ENCODE measurements at regions not wholly inside any gene's neighbourhood (a gene's known extent, or its start where the extent isn't known, plus 50 kb on each side); places are given as distances from the start of the nearest gene placed in this dataset.
A peak's percentile ranks its signal among the peaks of the same experiment; 100 is the strongest.

GRCh38 chr18:44536046-44536445 lies 144.6 kb upstream of the SETBP1 start:
- ATAC-seq, result peak; percentile 72
- TF ChIP-seq, protein P1, sequence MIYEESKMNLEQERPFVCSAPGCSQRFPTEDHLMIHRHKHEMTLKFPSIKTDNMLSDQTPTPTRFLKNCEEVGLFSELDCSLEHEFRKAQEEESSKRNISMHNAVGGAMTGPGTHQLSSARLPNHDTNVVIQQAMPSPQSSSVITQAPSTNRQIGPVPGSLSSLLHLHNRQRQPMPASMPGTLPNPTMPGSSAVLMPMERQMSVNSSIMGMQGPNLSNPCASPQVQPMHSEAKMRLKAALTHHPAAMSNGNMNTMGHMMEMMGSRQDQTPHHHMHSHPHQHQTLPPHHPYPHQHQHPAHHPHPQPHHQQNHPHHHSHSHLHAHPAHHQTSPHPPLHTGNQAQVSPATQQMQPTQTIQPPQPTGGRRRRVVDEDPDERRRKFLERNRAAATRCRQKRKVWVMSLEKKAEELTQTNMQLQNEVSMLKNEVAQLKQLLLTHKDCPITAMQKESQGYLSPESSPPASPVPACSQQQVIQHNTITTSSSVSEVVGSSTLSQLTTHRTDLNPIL (CRISPR knock-in tag; IDR thresholded peaks at IDR 0.05; ENCODE audit: low read depth), result no peak
- no peak for TF ChIP-seq ZNF565 (CRISPR knock-in tag; conservative IDR thresholded peaks at IDR 0.05; ENCODE audit: low read depth)
- TF ChIP-seq, protein P2, sequence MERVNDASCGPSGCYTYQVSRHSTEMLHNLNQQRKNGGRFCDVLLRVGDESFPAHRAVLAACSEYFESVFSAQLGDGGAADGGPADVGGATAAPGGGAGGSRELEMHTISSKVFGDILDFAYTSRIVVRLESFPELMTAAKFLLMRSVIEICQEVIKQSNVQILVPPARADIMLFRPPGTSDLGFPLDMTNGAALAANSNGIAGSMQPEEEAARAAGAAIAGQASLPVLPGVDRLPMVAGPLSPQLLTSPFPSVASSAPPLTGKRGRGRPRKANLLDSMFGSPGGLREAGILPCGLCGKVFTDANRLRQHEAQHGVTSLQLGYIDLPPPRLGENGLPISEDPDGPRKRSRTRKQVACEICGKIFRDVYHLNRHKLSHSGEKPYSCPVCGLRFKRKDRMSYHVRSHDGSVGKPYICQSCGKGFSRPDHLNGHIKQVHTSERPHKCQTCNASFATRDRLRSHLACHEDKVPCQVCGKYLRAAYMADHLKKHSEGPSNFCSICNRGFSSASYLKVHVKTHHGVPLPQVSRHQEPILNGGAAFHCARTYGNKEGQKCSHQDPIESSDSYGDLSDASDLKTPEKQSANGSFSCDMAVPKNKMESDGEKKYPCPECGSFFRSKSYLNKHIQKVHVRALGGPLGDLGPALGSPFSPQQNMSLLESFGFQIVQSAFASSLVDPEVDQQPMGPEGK (CRISPR knock-in tag; IDR thresholded peaks at IDR 0.05; ENCODE audit: borderline replicate concordance), result no peak
- no peak for TF ChIP-seq RARB (CRISPR knock-in tag; IDR thresholded peaks at IDR 0.05)

- TF ChIP-seq ZC3H10 (CRISPR knock-in tag; IDR thresholded peaks at IDR 0.05) (no peak), CSDC2 (CRISPR knock-in tag; IDR thresholded peaks at IDR 0.05) (no peak), GLIS3 (CRISPR knock-in tag; IDR thresholded peaks at IDR 0.05) (no peak), BACH2 (CRISPR knock-in tag; IDR thresholded peaks at IDR 0.05; ENCODE audit: borderline replicate concordance) (no peak), ZNF70 (CRISPR knock-in tag; IDR thresholded peaks at IDR 0.05) (no peak), ZNF8 (CRISPR knock-in tag; IDR thresholded peaks at IDR 0.05) (no peak), POU6F1 (CRISPR knock-in tag; IDR thresholded peaks at IDR 0.05; ENCODE audit: borderline replicate concordance, low read depth) (no peak), TCF4 (CRISPR knock-in tag; IDR thresholded peaks at IDR 0.05; ENCODE audit: borderline replicate concordance) (no peak)
- TF ChIP-seq, protein P3, sequence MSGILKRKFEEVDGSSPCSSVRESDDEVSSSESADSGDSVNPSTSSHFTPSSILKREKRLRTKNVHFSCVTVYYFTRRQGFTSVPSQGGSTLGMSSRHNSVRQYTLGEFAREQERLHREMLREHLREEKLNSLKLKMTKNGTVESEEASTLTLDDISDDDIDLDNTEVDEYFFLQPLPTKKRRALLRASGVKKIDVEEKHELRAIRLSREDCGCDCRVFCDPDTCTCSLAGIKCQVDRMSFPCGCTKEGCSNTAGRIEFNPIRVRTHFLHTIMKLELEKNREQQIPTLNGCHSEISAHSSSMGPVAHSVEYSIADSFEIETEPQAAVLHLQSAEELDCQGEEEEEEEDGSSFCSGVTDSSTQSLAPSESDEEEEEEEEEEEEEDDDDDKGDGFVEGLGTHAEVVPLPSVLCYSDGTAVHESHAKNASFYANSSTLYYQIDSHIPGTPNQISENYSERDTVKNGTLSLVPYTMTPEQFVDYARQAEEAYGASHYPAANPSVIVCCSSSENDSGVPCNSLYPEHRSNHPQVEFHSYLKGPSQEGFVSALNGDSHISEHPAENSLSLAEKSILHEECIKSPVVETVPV (CRISPR knock-in tag; IDR thresholded peaks at IDR 0.05), result no peak
- TF ChIP-seq, protein P4, sequence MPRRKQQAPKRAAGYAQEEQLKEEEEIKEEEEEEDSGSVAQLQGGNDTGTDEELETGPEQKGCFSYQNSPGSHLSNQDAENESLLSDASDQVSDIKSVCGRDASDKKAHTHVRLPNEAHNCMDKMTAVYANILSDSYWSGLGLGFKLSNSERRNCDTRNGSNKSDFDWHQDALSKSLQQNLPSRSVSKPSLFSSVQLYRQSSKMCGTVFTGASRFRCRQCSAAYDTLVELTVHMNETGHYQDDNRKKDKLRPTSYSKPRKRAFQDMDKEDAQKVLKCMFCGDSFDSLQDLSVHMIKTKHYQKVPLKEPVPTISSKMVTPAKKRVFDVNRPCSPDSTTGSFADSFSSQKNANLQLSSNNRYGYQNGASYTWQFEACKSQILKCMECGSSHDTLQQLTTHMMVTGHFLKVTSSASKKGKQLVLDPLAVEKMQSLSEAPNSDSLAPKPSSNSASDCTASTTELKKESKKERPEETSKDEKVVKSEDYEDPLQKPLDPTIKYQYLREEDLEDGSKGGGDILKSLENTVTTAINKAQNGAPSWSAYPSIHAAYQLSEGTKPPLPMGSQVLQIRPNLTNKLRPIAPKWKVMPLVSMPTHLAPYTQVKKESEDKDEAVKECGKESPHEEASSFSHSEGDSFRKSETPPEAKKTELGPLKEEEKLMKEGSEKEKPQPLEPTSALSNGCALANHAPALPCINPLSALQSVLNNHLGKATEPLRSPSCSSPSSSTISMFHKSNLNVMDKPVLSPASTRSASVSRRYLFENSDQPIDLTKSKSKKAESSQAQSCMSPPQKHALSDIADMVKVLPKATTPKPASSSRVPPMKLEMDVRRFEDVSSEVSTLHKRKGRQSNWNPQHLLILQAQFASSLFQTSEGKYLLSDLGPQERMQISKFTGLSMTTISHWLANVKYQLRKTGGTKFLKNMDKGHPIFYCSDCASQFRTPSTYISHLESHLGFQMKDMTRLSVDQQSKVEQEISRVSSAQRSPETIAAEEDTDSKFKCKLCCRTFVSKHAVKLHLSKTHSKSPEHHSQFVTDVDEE (CRISPR knock-in tag; IDR thresholded peaks at IDR 0.05), result no peak
- ATAC-seq, result peak; percentile 40
Measured at GRCh38 chr18:44536619-44537018, 144.1 kb upstream of the SETBP1 start.

- TF ChIP-seq ISL1 (CRISPR knock-in tag; IDR thresholded peaks at IDR 0.05) (no peak), TOX (CRISPR knock-in tag; IDR thresholded peaks at IDR 0.05; ENCODE audit: borderline replicate concordance) (no peak), RARB (CRISPR knock-in tag; IDR thresholded peaks at IDR 0.05) (no peak), BACH2 (CRISPR knock-in tag; IDR thresholded peaks at IDR 0.05; ENCODE audit: borderline replicate concordance) (no peak), SNAI2 (CRISPR knock-in tag; IDR thresholded peaks at IDR 0.05) (no peak), ZC3H10 (CRISPR knock-in tag; IDR thresholded peaks at IDR 0.05) (no peak), ESRRG (CRISPR knock-in tag; IDR thresholded peaks at IDR 0.05) (no peak), ZNF565 (CRISPR knock-in tag; conservative IDR thresholded peaks at IDR 0.05; ENCODE audit: low read depth) (no peak), ZFP30 (CRISPR knock-in tag; IDR thresholded peaks at IDR 0.05) (no peak), ZFP3 (CRISPR knock-in tag; IDR thresholded peaks at IDR 0.05) (no peak)
- TF ChIP-seq, protein P4 (CRISPR knock-in tag; IDR thresholded peaks at IDR 0.05), result no peak
- TF ChIP-seq, protein P1 (CRISPR knock-in tag; IDR thresholded peaks at IDR 0.05; ENCODE audit: low read depth), result no peak
- peak; percentile 98 for ATAC-seq
Measured at GRCh38 chr18:44537526-44537925, 143.2 kb upstream of the SETBP1 start.

Measured in SK-N-SH treated with all-trans-retinoic acid at 6 μM for 48 hours (cell line).